ENCODE measurements at regions not wholly inside any gene's neighbourhood (a gene's known extent, or its start where the extent isn't known, plus 50 kb on each side); places are given as distances from the start of the nearest gene placed in this dataset.

- no peak for DNase-seq (ENCODE audit: low spot score)
Observed at GRCh38 chr5:160957312-160957861, 105.4 kb upstream of the ATP10B start.

DNA sequence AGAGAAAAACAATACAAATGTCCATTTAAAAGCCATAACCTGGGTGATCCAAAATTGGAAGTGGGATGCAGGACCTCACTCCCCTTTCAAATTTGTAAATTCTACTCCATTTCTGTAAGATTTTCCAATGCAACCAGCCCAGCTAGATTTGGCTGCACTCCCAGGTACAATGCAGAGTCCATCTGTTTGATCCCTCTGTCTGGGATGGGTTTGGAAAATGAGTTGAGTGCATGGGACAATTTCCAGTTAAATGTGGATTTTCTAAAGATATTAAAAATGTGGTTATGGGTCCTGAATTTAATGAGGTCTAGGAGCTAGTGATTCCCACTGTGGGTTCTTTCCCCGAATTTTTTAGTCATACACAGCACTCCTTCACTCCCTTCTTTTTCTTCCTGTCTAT, 104.0 kb upstream of the ATP10B start:
- DNase-seq (ENCODE audit: low spot score), result no peak

GRCh38 chr5:160950311-160950710, 98.3 kb upstream of the ATP10B start:
- no peak for DNase-seq (ENCODE audit: low spot score)

GRCh38 chr5:160940725-160941124, 88.7 kb upstream of the ATP10B start:
- no peak for DNase-seq (ENCODE audit: low spot score)

- DNase-seq (ENCODE audit: low spot score), result no peak
Observed at GRCh38 chr5:160938532-160938931, 86.5 kb upstream of the ATP10B start.

DNA sequence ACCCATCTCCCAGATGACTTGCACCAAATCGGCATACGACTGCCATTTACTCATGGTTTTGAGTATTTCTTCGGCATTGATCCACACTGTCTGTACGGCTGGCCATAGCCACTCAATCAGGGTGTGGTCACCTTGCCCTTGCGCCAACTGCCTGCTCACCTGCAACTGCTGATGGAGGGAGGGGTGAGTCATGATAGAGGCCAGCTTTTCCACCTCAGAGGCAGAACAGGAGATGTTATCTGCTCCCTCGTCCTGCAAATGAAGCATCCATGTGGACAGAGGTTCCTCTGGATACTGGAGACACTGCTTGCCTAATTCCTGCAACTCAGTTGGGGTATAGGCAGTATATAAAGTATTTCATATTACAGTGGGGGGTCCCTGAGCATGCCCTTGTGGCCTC, 85.6 kb upstream of the ATP10B start:
- no peak for DNase-seq (ENCODE audit: low spot score)

GRCh38 chr5:160935776-160936175, 83.8 kb upstream of the ATP10B start:
- DNase-seq (ENCODE audit: low spot score), result no peak

- no peak for DNase-seq (ENCODE audit: low spot score)
Observed at GRCh38 chr5:160931283-160931682, 79.3 kb upstream of the ATP10B start.

- DNase-seq (ENCODE audit: low spot score), result no peak
Observed at GRCh38 chr5:160930406-160930805, 78.4 kb upstream of the ATP10B start.

- DNase-seq (ENCODE audit: low spot score), result no peak
Observed at GRCh38 chr5:160929906-160930305, 77.9 kb upstream of the ATP10B start.

- no peak for DNase-seq (ENCODE audit: low spot score)
Observed at GRCh38 chr5:160929360-160929759, 77.3 kb upstream of the ATP10B start.

DNA sequence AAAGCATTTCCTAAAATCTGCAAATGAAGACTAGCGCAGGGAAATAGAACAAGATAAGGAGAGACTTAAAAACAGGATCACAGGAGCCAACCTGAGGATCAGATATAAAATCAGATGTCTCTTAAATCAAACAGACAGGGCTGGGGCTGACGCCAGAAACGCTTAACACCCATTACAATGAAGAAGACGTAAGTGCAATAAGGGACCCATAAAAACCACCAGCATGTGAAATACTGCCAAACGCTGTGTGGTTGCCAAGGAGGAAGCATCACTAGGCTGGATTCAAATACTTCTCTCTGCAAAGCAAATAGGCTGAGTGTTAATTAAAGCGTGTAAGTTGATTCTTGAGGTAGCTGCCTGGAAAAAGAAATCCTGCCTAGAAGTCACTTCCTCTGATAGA, 74.4 kb upstream of the ATP10B start:
- DNase-seq (ENCODE audit: low spot score), result no peak

DNA sequence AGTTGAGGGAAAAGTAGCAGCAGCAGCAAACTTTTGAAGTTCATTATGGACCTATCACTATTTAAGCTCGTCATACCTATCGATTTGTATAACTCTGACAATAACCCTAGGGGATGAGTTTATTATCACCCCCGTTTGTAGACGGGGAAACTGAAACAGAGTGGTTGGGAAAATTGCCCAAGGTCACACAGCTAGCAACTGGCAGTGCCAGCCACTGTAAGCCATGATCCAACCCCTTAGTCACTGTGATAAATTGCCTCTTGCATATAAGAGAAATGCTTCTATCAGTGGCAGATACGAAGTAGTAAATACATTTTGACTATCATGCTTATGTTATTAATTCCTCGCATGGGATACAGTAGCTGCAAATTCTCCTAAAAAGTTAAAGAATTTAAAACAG, 73.3 kb upstream of the ATP10B start:
- DNase-seq (ENCODE audit: low spot score), result no peak

- DNase-seq (ENCODE audit: low spot score), result no peak
Observed at GRCh38 chr5:160923936-160924710, 72.1 kb upstream of the ATP10B start.

- no peak for DNase-seq (ENCODE audit: low spot score)
Observed at GRCh38 chr5:160923411-160923810, 71.4 kb upstream of the ATP10B start.

GRCh38 chr5:160922311-160922710, 70.3 kb upstream of the ATP10B start:
- DNase-seq (ENCODE audit: low spot score), result no peak

- no peak for DNase-seq (ENCODE audit: low spot score)
Observed at GRCh38 chr5:160921423-160922285, 69.6 kb upstream of the ATP10B start.

DNA sequence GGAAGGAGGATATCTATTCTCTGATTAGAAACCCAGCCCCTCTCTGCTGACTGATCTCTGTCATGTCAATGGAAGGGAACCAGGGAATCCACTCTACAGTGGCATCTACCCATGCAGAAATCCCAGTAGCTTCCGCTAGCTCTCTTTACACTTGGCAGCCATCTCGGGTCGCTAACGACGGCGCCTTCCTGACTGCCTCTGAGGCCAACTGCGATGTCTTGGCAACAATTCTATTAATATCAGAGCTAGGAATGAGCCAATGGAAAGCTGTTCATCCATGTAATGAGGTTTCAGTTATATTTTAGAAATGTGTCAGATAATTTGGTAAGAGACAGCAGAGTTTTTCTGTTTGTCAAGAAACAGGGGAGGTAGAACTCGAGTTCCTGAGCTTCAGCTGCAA, 67.6 kb upstream of the ATP10B start:
- no peak for DNase-seq (ENCODE audit: low spot score)

- DNase-seq (ENCODE audit: low spot score), result no peak
Observed at GRCh38 chr5:160918386-160918785, 66.4 kb upstream of the ATP10B start.

- no peak for DNase-seq (ENCODE audit: low spot score)
Observed at GRCh38 chr5:160906090-160906489, 54.1 kb upstream of the ATP10B start.

GRCh38 chr5:160905285-160905684, 53.3 kb upstream of the ATP10B start:
- no peak for DNase-seq (ENCODE audit: low spot score)

- no peak for DNase-seq (ENCODE audit: low spot score)
Observed at GRCh38 chr5:160904591-160904990, 52.6 kb upstream of the ATP10B start.

DNA sequence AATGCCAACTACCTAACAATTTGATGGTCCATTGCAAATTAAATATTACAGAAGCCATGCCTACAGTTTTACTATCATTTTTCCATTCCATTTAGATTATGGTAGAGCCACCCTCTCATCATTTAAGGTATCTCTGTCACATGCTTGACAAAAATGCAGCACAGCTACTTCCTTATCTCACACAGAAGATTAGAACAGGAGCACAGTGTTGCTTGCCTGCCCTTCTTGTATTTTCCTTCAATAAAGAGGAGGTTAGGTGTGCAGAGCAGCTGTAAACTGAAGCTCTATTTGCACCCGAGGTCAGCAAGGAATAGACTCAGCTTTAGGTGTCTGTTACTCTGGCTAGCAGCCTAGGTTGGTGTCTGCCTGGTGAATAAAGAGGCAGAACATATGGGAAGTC, 51.5 kb upstream of the ATP10B start:
- DNase-seq (ENCODE audit: low spot score), result no peak

Measured in kidney capillary endothelial cell (primary cell).